Peyer's patch (tissue), 4 donors: ENCODE measurements at regions not wholly inside any gene's neighbourhood (a gene's known extent, or its start where the extent isn't known, plus 50 kb on each side); places are given as distances from the start of the nearest gene placed in this dataset.

ENCODE experiments used
- POLR2A ChIP-seq, 2 donors: fragments of 450-650 bp; IDR thresholded peaks; one replicate each; pipeline ENCODE4 v1.5.1; 2017; ENCODE audit warnings: antibody characterized with exemption in 2 of 2, mild to moderate bottlenecking in 2 of 2, moderate library complexity in 2 of 2
- TF ChIP-seq, protein P1 (sequence below), 6 experiments: fragments of 450-650 bp in 4 of 6; fragments of 200-600 bp in 2 of 6; sonication (generic) in 1 of 6; IDR thresholded peaks; one replicate each; pipeline ENCODE4 v1.5.1; 2017 to 2019; ENCODE audit warnings: antibody characterized with exemption in 6 of 6, mild to moderate bottlenecking in 3 of 6, moderate library complexity in 1 of 6

DNA sequence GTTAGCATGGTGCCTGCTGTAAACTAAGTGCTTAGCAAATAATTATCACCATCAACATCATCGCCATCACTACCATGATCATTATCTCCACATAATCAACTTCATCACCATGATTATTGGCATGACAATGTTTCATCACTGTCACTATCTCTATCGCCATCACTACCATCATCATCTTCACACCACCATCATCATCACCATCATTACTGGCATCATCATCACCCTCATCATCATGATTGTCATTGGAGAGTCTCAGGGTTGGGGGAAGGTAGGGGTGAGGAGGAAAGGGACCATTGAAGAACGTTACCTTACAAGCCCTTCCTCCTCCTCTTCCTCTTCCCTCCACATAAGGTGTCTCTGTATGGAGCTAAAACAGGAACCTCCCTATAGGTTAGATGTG lies 54.9 kb upstream of the GPR26 start:
- no peak for TF ChIP-seq POLR2A (IDR thresholded peaks at IDR 0.05)
- TF ChIP-seq, protein P1, sequence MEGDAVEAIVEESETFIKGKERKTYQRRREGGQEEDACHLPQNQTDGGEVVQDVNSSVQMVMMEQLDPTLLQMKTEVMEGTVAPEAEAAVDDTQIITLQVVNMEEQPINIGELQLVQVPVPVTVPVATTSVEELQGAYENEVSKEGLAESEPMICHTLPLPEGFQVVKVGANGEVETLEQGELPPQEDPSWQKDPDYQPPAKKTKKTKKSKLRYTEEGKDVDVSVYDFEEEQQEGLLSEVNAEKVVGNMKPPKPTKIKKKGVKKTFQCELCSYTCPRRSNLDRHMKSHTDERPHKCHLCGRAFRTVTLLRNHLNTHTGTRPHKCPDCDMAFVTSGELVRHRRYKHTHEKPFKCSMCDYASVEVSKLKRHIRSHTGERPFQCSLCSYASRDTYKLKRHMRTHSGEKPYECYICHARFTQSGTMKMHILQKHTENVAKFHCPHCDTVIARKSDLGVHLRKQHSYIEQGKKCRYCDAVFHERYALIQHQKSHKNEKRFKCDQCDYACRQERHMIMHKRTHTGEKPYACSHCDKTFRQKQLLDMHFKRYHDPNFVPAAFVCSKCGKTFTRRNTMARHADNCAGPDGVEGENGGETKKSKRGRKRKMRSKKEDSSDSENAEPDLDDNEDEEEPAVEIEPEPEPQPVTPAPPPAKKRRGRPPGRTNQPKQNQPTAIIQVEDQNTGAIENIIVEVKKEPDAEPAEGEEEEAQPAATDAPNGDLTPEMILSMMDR (IDR thresholded peaks at IDR 0.05): no peak
